ENCODE measurements at regions not wholly inside any gene's neighbourhood (a gene's known extent, or its start where the extent isn't known, plus 50 kb on each side); places are given as distances from the start of the nearest gene placed in this dataset.

GRCh38 chr13:62087124-62087523, 671.5 kb upstream of the PCDH20 start:
- TF ChIP-seq ZNF274 (IDR thresholded peaks at IDR 0.05; ENCODE audit: low read depth, low read length) = no peak
- TF ChIP-seq SUZ12 (IDR thresholded peaks at IDR 0.05; ENCODE audit: extremely low read depth, insufficient read depth, insufficient read length) = no peak
- no peak for TF ChIP-seq YY1 (IDR thresholded peaks at IDR 0.05; ENCODE audit: insufficient read depth, insufficient read length)
